ENCODE measurements at regions not wholly inside any gene's neighbourhood (a gene's known extent, or its start where the extent isn't known, plus 50 kb on each side); places are given as distances from the start of the nearest gene placed in this dataset.

GRCh38 chr13:106383791-106384190 is 151.7 kb downstream of the EFNB2 start:
- TF ChIP-seq POLR2AphosphoS5 (IDR thresholded peaks at IDR 0.05; ENCODE audit: low read depth, low read length) = no peak
- no peak for TF ChIP-seq POLR2A (IDR thresholded peaks at IDR 0.05; ENCODE audit: low read depth, low read length)

Data from GM12891 (cell line).